ENCODE measurements at regions not wholly inside any gene's neighbourhood (a gene's known extent, or its start where the extent isn't known, plus 50 kb on each side); places are given as distances from the start of the nearest gene placed in this dataset.
"Not testable (repeated sequence)": the region's sequence is repeated elsewhere in the genome, so short reads cannot be mapped to it uniquely, and the experiment has no call there.

DNA sequence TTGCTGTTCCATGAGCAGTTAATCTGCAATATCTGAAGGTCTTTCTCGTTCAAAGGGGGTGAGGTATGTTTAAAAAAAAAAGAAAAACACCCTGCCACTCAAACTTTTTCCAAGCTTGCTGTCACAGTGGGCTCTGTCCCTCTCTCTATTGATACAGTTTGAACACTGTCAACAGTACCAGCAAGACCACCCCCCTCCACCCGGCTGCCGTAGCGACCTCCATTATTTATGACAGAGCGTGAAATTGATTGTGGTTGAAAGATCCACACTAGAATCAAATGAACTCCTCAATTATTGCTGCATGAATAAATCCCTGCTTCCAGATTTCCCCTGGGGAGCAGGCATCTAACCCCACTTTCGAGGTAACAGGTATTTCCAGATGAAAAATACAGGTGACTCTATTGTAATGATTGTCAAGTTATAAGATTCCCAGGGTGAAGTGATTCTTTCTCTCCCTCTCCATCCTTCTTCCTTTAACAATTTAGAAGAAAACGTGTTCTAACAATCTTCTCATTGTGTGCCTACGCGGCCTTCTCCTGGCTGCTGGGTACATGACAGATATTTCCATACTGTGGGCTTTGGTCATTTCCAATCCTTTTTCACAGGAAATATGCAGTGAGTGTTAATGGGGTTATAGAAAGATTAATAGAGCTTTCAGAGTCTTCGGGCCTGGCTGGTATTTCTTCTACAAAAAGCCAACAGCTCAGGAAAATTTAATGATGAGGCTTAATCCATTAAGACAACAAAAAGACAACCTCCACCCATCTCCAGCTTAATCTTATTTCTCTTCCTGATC lies 135.7 kb upstream of the C16orf82 start:
- CTCF ChIA-PET: no interaction called here
- POLR2A ChIA-PET: no interaction called here

DNA sequence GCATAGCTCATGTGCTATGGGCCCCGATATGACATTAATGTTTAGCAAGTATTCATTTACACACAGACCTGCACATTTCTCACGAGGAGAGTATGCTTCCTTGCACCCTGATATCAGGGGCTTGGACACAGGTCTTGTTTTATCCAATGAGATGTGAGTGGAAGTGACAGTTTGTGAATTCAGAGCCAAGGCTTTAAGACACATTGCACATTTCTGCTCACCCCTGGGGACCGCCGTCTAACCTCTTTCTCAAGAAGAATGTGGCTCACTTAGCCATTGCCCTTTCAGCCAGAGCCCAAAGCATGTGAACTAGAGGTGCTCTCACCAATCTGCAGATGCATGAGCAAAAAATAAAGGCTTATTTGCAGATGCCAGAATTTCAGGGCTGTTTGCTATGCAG lies 116.1 kb upstream of the C16orf82 start:
- ChIA-PET CTCF (no interaction called here), POLR2A (no interaction called here)

- POLR2A ChIA-PET: no interaction called here
- CTCF ChIA-PET: no interaction called here
These were observed 114.8 kb upstream of the C16orf82 start for GRCh38 chr16:26951950-26952349.

DNA sequence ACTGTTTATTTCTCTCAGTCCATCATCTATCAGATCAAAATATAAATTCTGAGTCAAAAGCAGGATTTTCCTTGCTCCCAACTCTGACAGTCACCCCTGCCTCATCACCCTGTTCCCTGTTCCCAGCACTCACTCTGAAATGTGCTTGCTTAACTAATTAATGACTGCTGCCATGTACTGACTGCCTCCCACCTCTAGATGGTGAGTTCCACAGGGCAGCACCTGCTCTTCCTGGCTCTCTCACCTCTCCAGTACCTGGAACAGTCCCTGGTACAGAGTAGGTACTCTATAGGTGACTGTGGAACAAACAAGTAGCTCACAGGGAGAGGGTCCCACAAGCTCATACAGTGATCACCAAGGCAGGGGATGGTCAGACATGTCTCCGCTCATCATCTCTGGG lies 114.3 kb upstream of the C16orf82 start:
- POLR2A ChIA-PET: no interaction called here
- CTCF ChIA-PET: no interaction called here

GRCh38 chr16:26957283-26957859 lies 109.4 kb upstream of the C16orf82 start:
- ChIA-PET POLR2A (no interaction called here), CTCF (no interaction called here)

- POLR2A ChIA-PET: no interaction called here
- CTCF ChIA-PET: no interaction called here
These were observed 107.2 kb upstream of the C16orf82 start for GRCh38 chr16:26959416-26960009.

GRCh38 chr16:26961459-26961858 lies 105.3 kb upstream of the C16orf82 start:
- POLR2A ChIA-PET: no interaction called here

GRCh38 chr16:26963109-26963508 lies 103.6 kb upstream of the C16orf82 start:
- ChIA-PET POLR2A (no interaction called here), CTCF (no interaction called here)

More at GRCh38 chr16:26961459-26961858, 105.3 kb upstream of the C16orf82 start:
- CTCF ChIA-PET: no interaction called here

- POLR2A ChIA-PET: no interaction called here
These were observed 97.0 kb upstream of the C16orf82 start for GRCh38 chr16:26969589-26970231.

GRCh38 chr16:26970292-26970691 lies 96.4 kb upstream of the C16orf82 start:
- ChIA-PET CTCF (no interaction called here), POLR2A (no interaction called here)

More at GRCh38 chr16:26969589-26970231, 97.0 kb upstream of the C16orf82 start:
- CTCF ChIA-PET: no interaction called here

GRCh38 chr16:26976873-26977272 lies 89.9 kb upstream of the C16orf82 start:
- ChIA-PET CTCF (no interaction called here), POLR2A (no interaction called here)

- CTCF ChIA-PET: no interaction called here
- POLR2A ChIA-PET: no interaction called here
These were observed 85.3 kb upstream of the C16orf82 start for GRCh38 chr16:26981266-26981938.

DNA sequence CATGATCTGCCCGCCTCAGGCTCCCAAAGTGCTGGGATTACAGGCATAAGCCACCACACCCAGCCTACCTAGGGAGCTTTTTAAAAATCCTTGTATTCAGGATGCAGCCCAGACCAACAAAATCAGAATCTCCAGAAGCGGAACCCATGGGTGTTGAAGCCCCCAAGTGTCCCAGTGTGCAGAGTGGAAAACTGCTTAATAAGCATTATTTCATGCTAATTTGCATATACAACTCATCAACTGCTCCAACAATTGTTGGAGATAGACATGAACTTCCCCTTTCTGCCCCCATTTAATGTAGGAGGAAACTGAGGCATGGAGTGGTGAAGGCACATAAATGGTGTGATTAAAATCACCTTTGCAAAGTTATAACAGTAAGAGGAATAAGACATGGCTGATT lies 84.3 kb upstream of the C16orf82 start:
- ChIA-PET CTCF (no interaction called here), POLR2A (no interaction called here)

DNA sequence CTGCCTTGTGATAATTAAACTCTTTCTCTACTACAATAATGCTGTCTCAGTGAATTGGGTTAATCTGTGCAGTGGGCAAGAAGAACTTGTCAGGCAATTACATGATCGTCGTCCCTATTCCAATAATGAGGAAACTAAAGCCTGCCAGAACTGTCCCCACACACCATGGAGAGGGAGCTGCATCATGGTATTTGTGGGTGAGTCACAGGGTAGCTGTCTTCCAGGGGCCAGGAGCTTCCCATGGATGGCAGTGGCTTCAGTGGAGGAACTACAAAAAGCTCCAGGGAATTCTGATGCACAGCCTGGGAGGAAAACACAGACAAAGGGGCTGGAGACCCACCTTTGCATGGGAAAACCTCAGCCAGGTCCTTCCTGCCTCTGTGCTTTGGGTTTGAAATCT lies 83.3 kb upstream of the C16orf82 start:
- ChIA-PET POLR2A (no interaction called here), CTCF (no interaction called here)

- CTCF ChIA-PET: no interaction called here
- POLR2A ChIA-PET: no interaction called here
These were observed 81.3 kb upstream of the C16orf82 start for GRCh38 chr16:26985100-26986065.

DNA sequence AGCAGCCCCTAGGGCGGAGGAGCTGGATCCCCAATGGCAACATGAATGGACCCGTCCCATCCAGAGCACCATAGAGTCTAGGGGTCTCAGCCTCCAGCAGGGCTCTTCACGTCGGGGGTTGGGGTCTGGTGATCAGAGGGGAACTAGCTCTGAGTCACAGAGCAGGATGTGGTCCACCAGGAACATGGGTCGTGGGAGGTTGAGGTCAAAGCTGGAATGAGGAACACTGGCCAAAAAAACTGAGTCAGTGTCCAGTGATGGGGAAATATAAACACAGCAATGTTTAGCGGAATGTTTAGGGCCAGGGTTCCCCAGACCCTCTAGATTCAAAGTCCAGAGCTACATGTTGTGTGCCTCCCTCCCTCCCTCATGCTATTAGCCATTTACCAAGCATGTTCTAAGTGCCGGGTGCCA lies 79.1 kb upstream of the C16orf82 start:
- CTCF ChIA-PET: no interaction called here
- POLR2A ChIA-PET: no interaction called here

GRCh38 chr16:26988186-26988585 lies 78.5 kb upstream of the C16orf82 start:
- POLR2A ChIA-PET: no interaction called here

DNA sequence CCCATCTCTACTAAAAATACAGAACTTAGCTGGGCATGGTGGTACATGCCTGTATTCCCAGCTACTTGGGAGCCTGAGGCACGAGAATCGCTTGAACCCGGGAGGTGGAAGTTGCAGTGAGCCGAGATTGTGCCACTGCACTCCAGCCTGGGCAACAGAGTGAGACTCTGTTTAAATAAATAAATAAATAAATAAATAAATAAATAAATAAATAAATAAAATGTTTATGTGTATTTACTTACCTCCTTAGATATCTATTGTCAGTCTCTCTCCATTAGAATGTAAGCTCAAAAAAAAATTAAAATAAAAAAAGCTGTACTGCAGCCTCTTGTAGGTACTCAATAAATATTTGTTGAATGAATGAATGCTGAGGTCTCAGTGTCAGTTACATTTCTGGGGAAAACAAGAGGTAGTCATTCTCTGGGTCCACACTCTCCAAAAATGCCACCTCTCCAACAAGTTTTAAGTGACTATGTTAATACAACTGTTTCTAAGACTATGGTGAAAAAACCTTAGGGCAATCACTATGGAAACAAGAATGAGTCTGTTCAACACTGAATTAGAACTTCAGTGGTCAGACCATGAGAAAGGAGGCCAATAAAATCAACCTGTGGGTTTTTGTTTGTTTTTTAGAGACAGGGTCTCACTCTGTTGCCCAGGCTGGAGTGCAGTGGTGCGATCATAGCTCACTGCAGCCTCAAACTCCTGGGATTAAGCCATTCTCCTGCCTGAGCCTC lies 76.2 kb upstream of the C16orf82 start:
- POLR2A ChIA-PET, CTCF ChIA-PET: not testable (repeated sequence)

More at GRCh38 chr16:26988186-26988585, 78.5 kb upstream of the C16orf82 start:
- CTCF ChIA-PET: no interaction called here
